Heart right ventricle (tissue), 16 donors: ENCODE measurements at regions not wholly inside any gene's neighbourhood (a gene's known extent, or its start where the extent isn't known, plus 50 kb on each side); places are given as distances from the start of the nearest gene placed in this dataset.

Experiments used
- ATAC-seq, 8 donors: fragments of 200-7000 bp; cut with Tn5 transposase; one replicate each; pipeline ENCODE4 v1.9.1; 2020; ENCODE audit warnings: mild to moderate bottlenecking in 8 of 8, moderate library complexity in 8 of 8, moderate number of reproducible peaks in 1 of 8
- DNase-seq, 2 donors: peaks; one replicate each; pipeline ENCODE4 v3.0.0-alpha.2; 2020
- H3K27ac ChIP-seq, 10 donors: fragments of 200-600 bp; sonication (generic) in 2 of 10; one replicate each; pipeline versions ENCODE4 v1.5.0 to v1.8.0; 2020 to 2022; ENCODE audit warnings: mild to moderate bottlenecking in 3 of 10
- H3K27me3 ChIP-seq, 7 donors: fragments of 200-600 bp; one replicate each; pipeline ENCODE4 v1.8.0; 2021 to 2022; ENCODE audit warnings: mild to moderate bottlenecking in 2 of 7
- H3K36me3 ChIP-seq, 9 donors: fragments of 200-600 bp; sonication (generic) in 1 of 9; one replicate each; pipeline versions ENCODE4 v1.5.0 to v1.8.0; 2020 to 2022; ENCODE audit warnings: mild to moderate bottlenecking in 2 of 9
- H3K4me1 ChIP-seq, 9 donors: fragments of 200-600 bp; sonication (generic) in 1 of 9; one replicate each; pipeline versions ENCODE4 v1.5.0 to v1.8.0; 2020 to 2022; ENCODE audit warnings: mild to moderate bottlenecking in 4 of 9
- H3K4me3 ChIP-seq, 10 donors: fragments of 200-600 bp; sonication (generic) in 2 of 10; one replicate each; pipeline versions ENCODE4 v1.5.0 to v1.8.0; 2020 to 2022; ENCODE audit warnings: mild to moderate bottlenecking in 7 of 10, moderate library complexity in 2 of 10
- H3K9me3 ChIP-seq, 11 donors: fragments of 200-600 bp in 10 of 11; sonication (generic) in 2 of 11; one replicate each; pipeline versions ENCODE4 v1.5.0 to v1.8.0; 2013 to 2022; ENCODE audit warnings: mild to moderate bottlenecking in 2 of 11, control low read depth in 1 of 11, moderate library complexity in 1 of 11
- CTCF ChIP-seq, 9 donors: fragments of 200-600 bp; sonication (generic) in 2 of 9; IDR thresholded peaks; one replicate each; pipeline versions ENCODE4 v1.5.0 to v1.8.0; 2021 to 2022; ENCODE audit warnings: antibody characterized with exemption in 9 of 9, mild to moderate bottlenecking in 5 of 9, moderate library complexity in 1 of 9
- WGBS, 2 donors: extraction: QIAGEN DNeasy Blood & Tissue Kit; methylation state at CpG; one replicate each; pipeline ENCODE4 v1.1.7; 2013; ENCODE audit warnings: inconsistent platforms in 1 of 2; 5-methylcytosine and 5-hydroxymethylcytosine counted together
- intact Hi-C, 10 donors: fragments of 100-400 bp; cut with DNase I; formaldehyde crosslinking; loops; one replicate each; pipeline versions ENCODE4 v1.11.1 to v1.14.2; 2022
- donor health status: Arrhythmogenic right ventricular cardiomyopathy.
- donor health status: ischemic (EF 13 %, LVEDD 7.1; RV severe dilation, severe dysfunction).
- donor health status: healthy with polysubstance abuse.
- donor health status: DM: no; HTN: yes; CAD: no.
- donor health status: DM: no; HTN: no; CAD: no.
- donor health status: ischemic (EF 25% LVEDD 6.9; RV normal size, moderate dysfunction).
- donor health status: ischemic (EF 25% LVEDD 5.7; RV mildly dilated, moderate dysfunction).
- donor health status: healthy.
- donor health status: DM: yes; HTN: yes; CAD: no.
- donor health status: Ischemic cardiomyopathy.
- donor health status: ischemic (EF 35%, LVEDD 5.7; RV mildly dilated, moderate dysfunction).
- donor health status: nonischemic (EF 11% LVEDD 7.7; RV severe dilation, severe dysfunction).
- donor health status: DM: yes; HTN: yes; CAD: no.
- donor health status: PGD.
- donor health status: ischemic (EF 29% LVEDD 5.4; RV normal size, mild dysfunction).
- donor health status: nonischemic (EF 23%, LVEDD 6.1; RV moderate dilation, normal function).

- intact Hi-C loops, result no loop called here
- no peak for DNase-seq
- no peak overlapping the region for H3K4me3 ChIP-seq
- no peaks in the 10 kb centered on the region for H3K27me3 ChIP-seq
- WGBS, 2 donors, result 84 to 85% methylated on average over 3 of the region's 3 CpGs
- no peaks in the 10 kb centered on the region for H3K4me1 ChIP-seq
- TF ChIP-seq CTCF (IDR thresholded peaks at IDR 0.05), result no peak
- H3K9me3 ChIP-seq, result peaks cover 0 to 62% (median 25%) of the 10 kb centered on the region in 11 donors
- no peak for ATAC-seq
- H3K27ac ChIP-seq, result no peak overlapping the region
- no peaks in the 10 kb centered on the region for H3K36me3 ChIP-seq
Observed at GRCh38 chr10:90443342-90443741, 414.5 kb downstream of the HTR7 start.

GRCh38 chr10:90447831-90448230 is 410.0 kb downstream of the HTR7 start:
- Histone ChIP-seq H3K36me3 (no peaks in the 10 kb centered on the region), H3K27me3 (no peaks in the 10 kb centered on the region), H3K9me3 (peaks cover 0 to 36% (median 7%) of the 10 kb centered on the region in 11 donors), H3K4me3 (no peak overlapping the region), H3K4me1 (no peaks in the 10 kb centered on the region), H3K27ac (no peak overlapping the region)
- intact Hi-C loops, result no loop called here
- ATAC-seq (no peak), DNase-seq (no peak)
- whole genome bisulfite sequencing, 2 donors, result 35 to 47% methylated on average over 3 of the region's 3 CpGs
- TF ChIP-seq CTCF (IDR thresholded peaks at IDR 0.05), result no peak

GRCh38 chr10:90450797-90451196 is 407.0 kb downstream of the HTR7 start:
- intact Hi-C loops, result no loop called here
- Histone ChIP-seq H3K36me3 (no peaks in the 10 kb centered on the region), H3K4me3 (no peak overlapping the region), H3K27ac (no peak overlapping the region), H3K4me1 (no peaks in the 10 kb centered on the region), H3K9me3 (peaks cover 0 to 13% (median 0%) of the 10 kb centered on the region in 11 donors), H3K27me3 (no peaks in the 10 kb centered on the region)
- no peak for TF ChIP-seq CTCF (IDR thresholded peaks at IDR 0.05)
- DNase-seq (no peak), ATAC-seq (no peak)

GRCh38 chr10:90451283-90451682 is 406.6 kb downstream of the HTR7 start:
- TF ChIP-seq CTCF (IDR thresholded peaks at IDR 0.05), result no peak
- 3 to 36% methylated on average over 1 of the region's 1 CpG for WGBS, 2 donors
- Histone ChIP-seq H3K27ac (no peak overlapping the region), H3K9me3 (peaks cover 0 to 8% (median 0%) of the 10 kb centered on the region in 11 donors), H3K36me3 (no peaks in the 10 kb centered on the region), H3K4me1 (no peaks in the 10 kb centered on the region), H3K4me3 (no peak overlapping the region), H3K27me3 (no peaks in the 10 kb centered on the region)
- ATAC-seq (no peak), DNase-seq (no peak)
- intact Hi-C loops, result no loop called here

GRCh38 chr10:90458054-90458453 is 399.8 kb downstream of the HTR7 start:
- H3K36me3 ChIP-seq, result no peaks in the 10 kb centered on the region
- no peak for ATAC-seq
- no peak for TF ChIP-seq CTCF (IDR thresholded peaks at IDR 0.05)
- H3K4me3 ChIP-seq, result no peak overlapping the region
- H3K27me3 ChIP-seq, result no peaks in the 10 kb centered on the region
- intact Hi-C loops, result no loop called here
- no peak overlapping the region for H3K27ac ChIP-seq
- no peaks in the 10 kb centered on the region for H3K4me1 ChIP-seq
- no peak for DNase-seq
- H3K9me3 ChIP-seq, result peaks cover 0 to 4% (median 0%) of the 10 kb centered on the region in 11 donors
- WGBS, 2 donors, result 92 to 100% methylated on average over 1 of the region's 1 CpG
